Activated B cell treated with CpG ODN at 0.5 μM for 24 hours (primary cell): ENCODE measurements at regions not wholly inside any gene's neighbourhood (a gene's known extent, or its start where the extent isn't known, plus 50 kb on each side); places are given as distances from the start of the nearest gene placed in this dataset.

Source experiments
- ATAC-seq: fragments of 200-7000 bp; cut with Tn5 transposase; one replicate; pipeline ENCODE4 v1.10.0; 2021; ENCODE audit warnings: low read depth, mild to moderate bottlenecking, moderate library complexity
- CTCF ChIA-PET: fragments of 350-600 bp; sonication (Branson Sonifier 250); formaldehyde crosslinking; loops from one replicate; lab custom pipeline; 2021; ENCODE audit warnings: antibody characterized with exemption; lab: Charles Lee
- POLR2A ChIA-PET: fragments of 350-600 bp; sonication (Branson Sonifier 250); formaldehyde crosslinking; loops from one replicate; lab custom pipeline; 2021; ENCODE audit warnings: antibody characterized with exemption; lab: Charles Lee
- DNase-seq: peaks from one replicate; pipeline ENCODE4 v3.0.0; 2022
- H3K27ac Mint-ChIP-seq: one replicate; pipeline ENCODE4 v1.8.0; 2020; ENCODE audit warnings: mixed read lengths
- H3K27me3 Mint-ChIP-seq: one replicate; pipeline ENCODE4 v1.8.0; 2021; ENCODE audit warnings: mixed read lengths
- H3K36me3 Mint-ChIP-seq: one replicate; pipeline ENCODE4 v1.8.0; 2021; ENCODE audit warnings: low read depth, mixed read lengths
- H3K4me1 Mint-ChIP-seq: one replicate; pipeline ENCODE4 v1.8.0; 2021; ENCODE audit warnings: mixed read lengths
- H3K4me3 Mint-ChIP-seq: one replicate; pipeline ENCODE4 v1.8.0; 2020; ENCODE audit warnings: mild to moderate bottlenecking, mixed read lengths
- H3K9me3 Mint-ChIP-seq: one replicate; pipeline ENCODE4 v1.8.0; 2020; ENCODE audit warnings: mixed read lengths
- CTCF ChIP-seq: fragments of 200-600 bp; IDR thresholded peaks from one replicate; pipeline ENCODE4 v1.8.0; 2022; ENCODE audit warnings: antibody characterized with exemption, mild to moderate bottlenecking
- intact Hi-C: fragments of 100-400 bp; cut with micrococcal nuclease; formaldehyde crosslinking; loops from one replicate; pipeline ENCODE4 v1.15.1; 2024

- ATAC-seq (no peak), DNase-seq (no peak)
- ChIA-PET POLR2A (no interaction called here), CTCF (no interaction called here)
- Mint-ChIP-seq H3K27ac (no peak overlapping the region), H3K27me3 (peaks cover 18% of the 10 kb centered on the region), H3K4me1 (peaks cover 7% of the 10 kb centered on the region), H3K9me3 (no peaks in the 10 kb centered on the region), H3K36me3 (no peaks in the 10 kb centered on the region), H3K4me3 (no peak overlapping the region)
- intact Hi-C loops, result no loop called here
- no peak for TF ChIP-seq CTCF
Measured at GRCh38 chr15:94602754-94603470, 371.6 kb downstream of the MCTP2 start.

GRCh38 chr15:94606286-94606685, 374.9 kb downstream of the MCTP2 start:
- CTCF ChIA-PET, result no interaction called here
- Mint-ChIP-seq H3K4me1 (peaks cover 7% of the 10 kb centered on the region), H3K4me3 (no peak overlapping the region), H3K9me3 (no peaks in the 10 kb centered on the region), H3K27ac (no peak overlapping the region), H3K36me3 (no peaks in the 10 kb centered on the region), H3K27me3 (peaks cover 17% of the 10 kb centered on the region)
- TF ChIP-seq CTCF, result no peak
- no peak for ATAC-seq
- intact Hi-C loops, result no loop called here
- POLR2A ChIA-PET, result no interaction called here
- DNase-seq, result no peak

GRCh38 chr15:94607176-94607654, 375.9 kb downstream of the MCTP2 start:
- no peaks in the 10 kb centered on the region for H3K9me3 Mint-ChIP-seq
- intact Hi-C loops, result no loop called here
- TF ChIP-seq CTCF, result no peak
- ATAC-seq (no peak), DNase-seq (no peak)
- CTCF ChIA-PET, result no interaction called here
- peaks cover 7% of the 10 kb centered on the region for H3K4me1 Mint-ChIP-seq
- POLR2A ChIA-PET, result no interaction called here
- H3K4me3 Mint-ChIP-seq, result no peak overlapping the region
- no peak overlapping the region for H3K27ac Mint-ChIP-seq
- no peaks in the 10 kb centered on the region for H3K36me3 Mint-ChIP-seq
- H3K27me3 Mint-ChIP-seq, result peaks cover 17% of the 10 kb centered on the region

GRCh38 chr15:94610069-94610468, 378.7 kb downstream of the MCTP2 start:
- Mint-ChIP-seq H3K4me1 (peaks cover 7% of the 10 kb centered on the region), H3K36me3 (no peaks in the 10 kb centered on the region), H3K9me3 (no peaks in the 10 kb centered on the region), H3K4me3 (no peak overlapping the region), H3K27me3 (peaks cover 17% of the 10 kb centered on the region), H3K27ac (no peak overlapping the region)
- DNase-seq (no peak), ATAC-seq (no peak)
- ChIA-PET POLR2A (no interaction called here), CTCF (no interaction called here)
- TF ChIP-seq CTCF, result no peak
- intact Hi-C loops, result no loop called here

GRCh38 chr15:94610485-94610884, 379.1 kb downstream of the MCTP2 start:
- ChIA-PET CTCF (no interaction called here), POLR2A (no interaction called here)
- intact Hi-C loops, result no loop called here
- Mint-ChIP-seq H3K4me1 (peaks cover 7% of the 10 kb centered on the region), H3K36me3 (no peaks in the 10 kb centered on the region), H3K9me3 (no peaks in the 10 kb centered on the region), H3K4me3 (no peak overlapping the region), H3K27ac (no peak overlapping the region), H3K27me3 (peaks cover 14% of the 10 kb centered on the region)
- no peak for DNase-seq
- TF ChIP-seq CTCF, result no peak
- ATAC-seq, result no peak
